Endodermal cell (in vitro differentiated cells): ENCODE measurements at regions not wholly inside any gene's neighbourhood (a gene's known extent, or its start where the extent isn't known, plus 50 kb on each side); places are given as distances from the start of the nearest gene placed in this dataset.

Source experiments
- DNase-seq: peaks from one replicate; pipeline ENCODE4 v3.0.0-alpha.2; 2017
- H3K27ac ChIP-seq: 2 replicates; pipeline ENCODE4 v1.5.1; 2013; ENCODE audit warnings: mild to moderate bottlenecking, low read depth, low read length, moderate library complexity
- H3K27me3 ChIP-seq: 2 replicates; pipeline ENCODE4 v1.6.1; 2013; ENCODE audit warnings: mild to moderate bottlenecking, low read length, moderate library complexity; ENCODE audit not compliant: insufficient read depth, control insufficient read depth, poor library complexity, severe bottlenecking
- H3K36me3 ChIP-seq: 2 replicates; pipeline ENCODE4 v1.7.0; 2013; ENCODE audit warnings: mild to moderate bottlenecking, low read length, moderate library complexity; ENCODE audit not compliant: control insufficient read depth, insufficient read depth
- H3K4me1 ChIP-seq: one replicate; pipeline ENCODE4 v1.7.0; 2013; ENCODE audit warnings: low read length; ENCODE audit not compliant: control insufficient read depth, insufficient read depth
- H3K4me3 ChIP-seq: 2 replicates; pipeline ENCODE4 v1.5.1; 2013; ENCODE audit warnings: mild to moderate bottlenecking, low read length, moderate library complexity
- H3K9ac ChIP-seq: 2 replicates; pipeline ENCODE4 v1.6.1; 2013; ENCODE audit warnings: mild to moderate bottlenecking, low read length, moderate library complexity; ENCODE audit not compliant: poor library complexity, severe bottlenecking; ENCODE audit errors: extremely low read depth
- H3K9me3 ChIP-seq: 2 replicates; pipeline ENCODE4 v1.6.1; 2013; ENCODE audit warnings: mild to moderate bottlenecking, low read length, moderate library complexity; ENCODE audit not compliant: control insufficient read depth
- H3K27ac Mint-ChIP-seq: 2 replicates; pipeline ENCODE4 v1.8.0; 2020; ENCODE audit warnings: mixed read lengths
- H3K27me3 Mint-ChIP-seq: 2 replicates; pipeline ENCODE4 v1.8.0; 2021; ENCODE audit warnings: mild to moderate bottlenecking, mixed read lengths; ENCODE audit not compliant: insufficient read depth
- H3K36me3 Mint-ChIP-seq: 2 replicates; pipeline ENCODE4 v1.8.0; 2020; ENCODE audit warnings: low read depth, mixed read lengths
- H3K4me1 Mint-ChIP-seq: 2 replicates; pipeline ENCODE4 v1.8.0; 2020; ENCODE audit warnings: mixed read lengths
- H3K4me3 Mint-ChIP-seq: 2 replicates; pipeline ENCODE4 v1.8.0; 2020; ENCODE audit warnings: mild to moderate bottlenecking, moderate library complexity, mixed read lengths
- H3K9me3 Mint-ChIP-seq: 2 replicates; pipeline ENCODE4 v1.8.0; 2020; ENCODE audit warnings: mild to moderate bottlenecking, mixed read lengths
- WGBS, 2 experiments: methylation state at CpG; one replicate each; pipeline versions ENCODE4 v1.1.5 to v1.1.7; 2013; ENCODE audit warnings: missing lambda C conversion rate in 2 of 2, mixed read lengths in 1 of 2; ENCODE audit not compliant: insufficient coverage in 1 of 2, insufficient read length in 1 of 2; 5-methylcytosine and 5-hydroxymethylcytosine counted together
- TF ChIP-seq, protein P1 (sequence below): fragments of 200-600 bp; sonication (generic); conservative IDR thresholded peaks from 2 replicates; pipeline ENCODE4 v1.5.0; 2021; ENCODE audit warnings: antibody characterized with exemption, mild to moderate bottlenecking

DNA sequence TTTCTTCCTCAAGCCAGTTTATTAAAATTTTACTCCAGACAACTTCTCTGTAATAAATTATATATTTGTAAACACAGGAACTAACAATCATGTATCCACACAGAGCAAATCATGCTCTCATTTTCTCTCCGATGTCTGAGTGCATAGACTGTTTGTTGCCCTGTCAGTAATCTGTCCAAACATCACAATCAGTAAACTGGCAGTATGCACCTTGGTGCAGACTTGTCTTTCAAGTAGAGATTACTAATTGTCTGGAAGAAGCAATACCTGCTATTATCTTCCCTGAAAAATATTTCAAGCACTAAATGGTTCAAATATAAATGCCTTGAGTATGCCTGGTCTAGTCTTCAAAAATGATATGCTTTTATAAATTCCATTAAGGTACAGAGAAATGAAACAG lies 1260.9 kb downstream of the C4orf33 start:
- Mint-ChIP-seq H3K27me3 (no peaks in the 10 kb centered on the region), H3K4me1 (peaks cover 8% of the 10 kb centered on the region), H3K36me3 (peaks cover 2% of the 10 kb centered on the region), H3K4me3 (no peak overlapping the region), H3K9me3 (peaks cover 3% of the 10 kb centered on the region), H3K27ac (no peak overlapping the region)
- no peak overlapping the region for H3K27ac ChIP-seq
- no peaks in the 10 kb centered on the region for H3K27me3 ChIP-seq
- H3K4me3 ChIP-seq, result no peak overlapping the region
- H3K4me1 ChIP-seq, result peaks cover 6% of the 10 kb centered on the region
- TF ChIP-seq, protein P1, sequence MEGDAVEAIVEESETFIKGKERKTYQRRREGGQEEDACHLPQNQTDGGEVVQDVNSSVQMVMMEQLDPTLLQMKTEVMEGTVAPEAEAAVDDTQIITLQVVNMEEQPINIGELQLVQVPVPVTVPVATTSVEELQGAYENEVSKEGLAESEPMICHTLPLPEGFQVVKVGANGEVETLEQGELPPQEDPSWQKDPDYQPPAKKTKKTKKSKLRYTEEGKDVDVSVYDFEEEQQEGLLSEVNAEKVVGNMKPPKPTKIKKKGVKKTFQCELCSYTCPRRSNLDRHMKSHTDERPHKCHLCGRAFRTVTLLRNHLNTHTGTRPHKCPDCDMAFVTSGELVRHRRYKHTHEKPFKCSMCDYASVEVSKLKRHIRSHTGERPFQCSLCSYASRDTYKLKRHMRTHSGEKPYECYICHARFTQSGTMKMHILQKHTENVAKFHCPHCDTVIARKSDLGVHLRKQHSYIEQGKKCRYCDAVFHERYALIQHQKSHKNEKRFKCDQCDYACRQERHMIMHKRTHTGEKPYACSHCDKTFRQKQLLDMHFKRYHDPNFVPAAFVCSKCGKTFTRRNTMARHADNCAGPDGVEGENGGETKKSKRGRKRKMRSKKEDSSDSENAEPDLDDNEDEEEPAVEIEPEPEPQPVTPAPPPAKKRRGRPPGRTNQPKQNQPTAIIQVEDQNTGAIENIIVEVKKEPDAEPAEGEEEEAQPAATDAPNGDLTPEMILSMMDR, result no peak
- no peak overlapping the region for H3K9ac ChIP-seq
- 86 to 100% methylated on average over 1 of the region's 1 CpG for WGBS, 2 experiments
- no peak for DNase-seq
- H3K9me3 ChIP-seq, result peaks cover 13% of the 10 kb centered on the region
- no peaks in the 10 kb centered on the region for H3K36me3 ChIP-seq

DNA sequence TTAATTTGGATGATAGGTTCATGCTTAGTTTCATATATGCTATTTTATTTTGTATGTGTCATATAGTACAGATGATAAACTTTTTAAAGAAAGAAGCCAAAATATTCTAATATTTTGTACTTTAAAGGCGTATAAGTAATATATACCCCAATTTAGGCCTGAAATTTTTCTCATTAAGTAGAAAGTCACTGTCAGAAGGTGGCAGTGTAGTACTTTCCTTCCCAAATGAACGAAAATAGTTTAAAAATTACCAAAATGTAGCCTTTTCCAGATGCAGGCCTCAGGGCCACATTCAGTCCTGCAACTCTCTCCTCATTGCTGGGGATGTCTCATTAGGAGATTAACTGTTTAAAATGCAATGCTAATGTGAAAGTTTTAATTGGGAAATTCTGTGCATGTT lies 1263.6 kb downstream of the C4orf33 start:
- Histone ChIP-seq H3K27ac (no peak overlapping the region), H3K4me3 (peak overlapping the region; percentile 30), H3K9me3 (no peaks in the 10 kb centered on the region), H3K36me3 (no peaks in the 10 kb centered on the region), H3K4me1 (peaks cover 6% of the 10 kb centered on the region), H3K9ac (no peak overlapping the region), H3K27me3 (no peaks in the 10 kb centered on the region)
- Mint-ChIP-seq H3K27me3 (no peaks in the 10 kb centered on the region), H3K4me1 (peaks cover 8% of the 10 kb centered on the region), H3K36me3 (no peaks in the 10 kb centered on the region), H3K4me3 (no peak overlapping the region), H3K9me3 (no peaks in the 10 kb centered on the region), H3K27ac (no peak overlapping the region)
- DNase-seq, result no peak
- WGBS, 2 experiments, result 40 to 63% methylated on average over 1 to 2 of the region's 2 CpGs
- TF ChIP-seq, protein P1, result peak; percentile 75

DNA sequence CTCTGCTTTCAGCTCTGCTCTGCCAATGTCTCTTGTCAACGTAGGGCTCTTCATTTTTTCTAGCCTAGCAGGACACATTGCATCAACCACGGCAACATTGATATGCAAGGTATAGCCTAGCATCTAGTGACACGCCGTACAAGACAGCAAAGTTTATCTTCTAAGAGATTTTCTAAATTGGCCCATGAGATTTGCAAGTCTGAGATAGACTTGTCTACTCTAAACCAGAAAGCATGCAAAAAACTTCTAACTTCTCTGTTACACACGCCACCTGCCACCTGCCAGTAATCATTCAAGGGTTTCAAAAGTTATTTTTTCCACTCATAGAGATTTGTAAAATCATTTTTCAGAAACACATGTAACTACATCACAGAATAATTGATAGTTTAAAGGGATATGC lies 1265.7 kb downstream of the C4orf33 start:
- Mint-ChIP-seq H3K9me3 (no peaks in the 10 kb centered on the region), H3K27me3 (no peaks in the 10 kb centered on the region), H3K4me3 (no peak overlapping the region), H3K4me1 (peaks cover 7% of the 10 kb centered on the region), H3K27ac (no peak overlapping the region), H3K36me3 (no peaks in the 10 kb centered on the region)
- DNase-seq, result no peak
- TF ChIP-seq, protein P1, result no peak
- H3K36me3 ChIP-seq, result no peaks in the 10 kb centered on the region
- H3K27ac ChIP-seq, result no peak overlapping the region
- peaks cover 6% of the 10 kb centered on the region for H3K4me1 ChIP-seq
- no peak overlapping the region for H3K9ac ChIP-seq
- no peaks in the 10 kb centered on the region for H3K9me3 ChIP-seq
- 93% methylated on average over 4 to 5 of the region's 5 CpGs for WGBS, 2 experiments
- no peaks in the 10 kb centered on the region for H3K27me3 ChIP-seq
- no peak overlapping the region for H3K4me3 ChIP-seq
